Spleen (tissue), 7 donors: ENCODE measurements at regions not wholly inside any gene's neighbourhood (a gene's known extent, or its start where the extent isn't known, plus 50 kb on each side); places are given as distances from the start of the nearest gene placed in this dataset.
"Not testable (repeated sequence)": the region's sequence is repeated elsewhere in the genome, so short reads cannot be mapped to it uniquely, and the experiment has no call there.

Experiments
- POLR2A ChIP-seq, 3 donors: fragments of 450-650 bp; IDR thresholded peaks; one replicate each; pipeline ENCODE4 v1.5.1; 2017; ENCODE audit warnings: antibody characterized with exemption in 3 of 3, mild to moderate bottlenecking in 1 of 3
- TF ChIP-seq, protein P1 (sequence below), 11 experiments: fragments of 200-600 bp in 7 of 11; fragments of 450-650 bp in 4 of 11; sonication (generic) in 4 of 11; IDR thresholded peaks in 8 of 11; conservative IDR thresholded peaks in 3 of 11; 1 replicate in 7 of 11; 2 replicates in 4 of 11; pipeline versions ENCODE4 v1.4.0 to v1.8.0; 2016 to 2021; ENCODE audit warnings: antibody characterized with exemption in 11 of 11, inconsistent platforms in 4 of 11, mild to moderate bottlenecking in 1 of 11
- donor health status: DM: no; HTN: no; CAD: no; lungs with moderate emphysema.
- donor health status: DM: no; HTN: no; CAD: no.
- donor health status: DM: no; HTN: no; CAD: no.

DNA sequence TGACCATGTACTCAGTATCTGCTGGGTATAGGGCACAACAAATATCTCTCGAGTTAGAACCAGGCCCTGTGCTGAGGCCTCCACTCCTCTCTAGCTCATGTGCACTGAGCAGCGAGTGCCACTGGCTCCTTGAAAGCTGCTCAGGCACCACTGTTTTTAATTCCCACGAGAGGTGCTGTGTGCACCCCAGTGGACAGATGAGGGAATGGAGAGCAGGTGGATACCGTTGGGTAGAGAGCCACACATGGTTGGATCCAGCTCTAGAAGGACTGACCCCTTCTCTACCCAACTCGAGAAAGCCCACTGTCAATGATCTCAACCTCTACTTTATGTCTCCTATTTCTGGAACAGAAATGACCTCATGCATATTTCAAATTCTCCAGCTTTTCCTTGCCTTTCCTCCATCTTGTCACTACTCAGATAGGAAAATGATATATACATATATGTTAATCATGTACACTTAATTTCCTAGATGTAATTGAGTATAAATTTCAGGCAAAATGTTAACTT is 66.6 kb upstream of the SOX11 start:
- TF ChIP-seq POLR2A (IDR thresholded peaks at IDR 0.05) = not testable (repeated sequence)
- TF ChIP-seq, protein P1, sequence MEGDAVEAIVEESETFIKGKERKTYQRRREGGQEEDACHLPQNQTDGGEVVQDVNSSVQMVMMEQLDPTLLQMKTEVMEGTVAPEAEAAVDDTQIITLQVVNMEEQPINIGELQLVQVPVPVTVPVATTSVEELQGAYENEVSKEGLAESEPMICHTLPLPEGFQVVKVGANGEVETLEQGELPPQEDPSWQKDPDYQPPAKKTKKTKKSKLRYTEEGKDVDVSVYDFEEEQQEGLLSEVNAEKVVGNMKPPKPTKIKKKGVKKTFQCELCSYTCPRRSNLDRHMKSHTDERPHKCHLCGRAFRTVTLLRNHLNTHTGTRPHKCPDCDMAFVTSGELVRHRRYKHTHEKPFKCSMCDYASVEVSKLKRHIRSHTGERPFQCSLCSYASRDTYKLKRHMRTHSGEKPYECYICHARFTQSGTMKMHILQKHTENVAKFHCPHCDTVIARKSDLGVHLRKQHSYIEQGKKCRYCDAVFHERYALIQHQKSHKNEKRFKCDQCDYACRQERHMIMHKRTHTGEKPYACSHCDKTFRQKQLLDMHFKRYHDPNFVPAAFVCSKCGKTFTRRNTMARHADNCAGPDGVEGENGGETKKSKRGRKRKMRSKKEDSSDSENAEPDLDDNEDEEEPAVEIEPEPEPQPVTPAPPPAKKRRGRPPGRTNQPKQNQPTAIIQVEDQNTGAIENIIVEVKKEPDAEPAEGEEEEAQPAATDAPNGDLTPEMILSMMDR (IDR thresholded peaks at IDR 0.05 in 8 of 11, conservative IDR thresholded peaks at IDR 0.05 in 3 of 11) = not testable (repeated sequence)
